Cardiac muscle cell (in vitro differentiated cells and primary cell): ENCODE measurements at regions not wholly inside any gene's neighbourhood (a gene's known extent, or its start where the extent isn't known, plus 50 kb on each side); places are given as distances from the start of the nearest gene placed in this dataset.
A peak's percentile ranks its signal among the peaks of the same experiment; 100 is the strongest.

Experiments used
- DNase-seq, 2 donors: peaks; one replicate each; pipeline versions ENCODE4 v3.0.0 to v3.0.0-alpha.2; 2010 to 2017; ENCODE audit warnings: low read depth in 1 of 2, low spot score in 1 of 2
- H3K27ac ChIP-seq: fragments of 200-600 bp; sonication (generic); 2 replicates; pipeline ENCODE4 v1.5.1; 2016
- H3K27me3 ChIP-seq: fragments of 200-600 bp; sonication (generic); 2 replicates; pipeline ENCODE4 v1.6.0; 2016; ENCODE audit warnings: control low read depth
- H3K36me3 ChIP-seq: fragments of 200-600 bp; sonication (generic); 2 replicates; pipeline ENCODE4 v1.5.1; 2016; ENCODE audit warnings: control low read depth
- H3K4me1 ChIP-seq: fragments of 200-600 bp; sonication (generic); 2 replicates; pipeline ENCODE4 v1.8.1; 2017; ENCODE audit warnings: low read depth, mild to moderate bottlenecking, mixed run types
- H3K4me3 ChIP-seq: fragments of 200-600 bp; sonication (generic); 2 replicates; pipeline ENCODE4 v1.5.1; 2016; ENCODE audit warnings: mild to moderate bottlenecking
- H3K9me3 ChIP-seq: fragments of 200-600 bp; sonication (generic); 2 replicates; pipeline ENCODE4 v1.5.1; 2017; ENCODE audit warnings: low read depth, mild to moderate bottlenecking, control low read depth
- TF ChIP-seq, protein P1 (sequence below): IDR thresholded peaks from 2 replicates; pipeline ENCODE4 v1.5.1; 2012; ENCODE audit warnings: low read depth, mild to moderate bottlenecking, low read length

DNA sequence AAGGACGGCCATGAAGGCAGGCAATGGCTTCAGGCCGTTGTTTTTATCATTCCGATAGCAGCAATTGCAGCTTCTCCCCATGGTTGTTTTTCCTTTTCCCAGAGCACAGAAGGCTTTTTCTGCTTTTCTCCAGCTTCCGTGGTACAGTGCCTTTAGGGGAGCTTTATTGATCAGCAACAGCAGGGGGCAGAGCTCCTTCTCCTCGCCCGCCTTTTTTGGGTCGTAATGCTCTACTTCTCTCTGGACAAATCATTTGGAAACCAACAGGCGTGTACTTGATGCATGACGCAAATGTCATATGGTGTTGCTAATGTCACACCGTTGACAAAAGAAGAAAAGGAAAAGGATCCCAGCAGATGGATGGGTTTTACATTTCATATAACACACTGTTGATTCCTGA, 79.7 kb upstream of the SNRK start:
- TF ChIP-seq, protein P1, sequence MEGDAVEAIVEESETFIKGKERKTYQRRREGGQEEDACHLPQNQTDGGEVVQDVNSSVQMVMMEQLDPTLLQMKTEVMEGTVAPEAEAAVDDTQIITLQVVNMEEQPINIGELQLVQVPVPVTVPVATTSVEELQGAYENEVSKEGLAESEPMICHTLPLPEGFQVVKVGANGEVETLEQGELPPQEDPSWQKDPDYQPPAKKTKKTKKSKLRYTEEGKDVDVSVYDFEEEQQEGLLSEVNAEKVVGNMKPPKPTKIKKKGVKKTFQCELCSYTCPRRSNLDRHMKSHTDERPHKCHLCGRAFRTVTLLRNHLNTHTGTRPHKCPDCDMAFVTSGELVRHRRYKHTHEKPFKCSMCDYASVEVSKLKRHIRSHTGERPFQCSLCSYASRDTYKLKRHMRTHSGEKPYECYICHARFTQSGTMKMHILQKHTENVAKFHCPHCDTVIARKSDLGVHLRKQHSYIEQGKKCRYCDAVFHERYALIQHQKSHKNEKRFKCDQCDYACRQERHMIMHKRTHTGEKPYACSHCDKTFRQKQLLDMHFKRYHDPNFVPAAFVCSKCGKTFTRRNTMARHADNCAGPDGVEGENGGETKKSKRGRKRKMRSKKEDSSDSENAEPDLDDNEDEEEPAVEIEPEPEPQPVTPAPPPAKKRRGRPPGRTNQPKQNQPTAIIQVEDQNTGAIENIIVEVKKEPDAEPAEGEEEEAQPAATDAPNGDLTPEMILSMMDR = no peak
- no peak for DNase-seq
- H3K4me3 ChIP-seq = no peak overlapping the region
- no peaks in the 10 kb centered on the region for H3K36me3 ChIP-seq
- H3K9me3 ChIP-seq = no peaks in the 10 kb centered on the region
- H3K27me3 ChIP-seq = no peaks in the 10 kb centered on the region
- H3K4me1 ChIP-seq = peaks cover 9% of the 10 kb centered on the region
- H3K27ac ChIP-seq = no peak overlapping the region

DNA sequence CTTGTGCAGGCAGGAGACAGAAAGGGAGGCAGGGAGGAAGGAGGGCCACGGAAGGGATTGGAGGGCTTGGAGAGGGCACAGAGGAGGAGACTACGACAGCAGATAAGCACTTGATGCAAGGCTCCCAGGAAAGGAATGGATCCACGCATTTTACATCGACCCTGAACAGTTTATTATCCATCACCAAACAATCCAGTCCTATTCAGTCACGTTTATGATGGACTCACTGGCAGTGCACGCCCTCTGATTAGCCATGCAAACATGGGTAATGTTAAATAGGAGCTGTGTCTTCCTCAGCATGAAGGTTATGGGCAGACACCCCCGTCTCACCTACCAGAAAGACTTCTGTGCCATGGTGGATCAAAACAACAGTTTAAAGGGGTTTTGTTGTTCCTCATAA, 80.2 kb upstream of the SNRK start:
- TF ChIP-seq, protein P1 = no peak

DNA sequence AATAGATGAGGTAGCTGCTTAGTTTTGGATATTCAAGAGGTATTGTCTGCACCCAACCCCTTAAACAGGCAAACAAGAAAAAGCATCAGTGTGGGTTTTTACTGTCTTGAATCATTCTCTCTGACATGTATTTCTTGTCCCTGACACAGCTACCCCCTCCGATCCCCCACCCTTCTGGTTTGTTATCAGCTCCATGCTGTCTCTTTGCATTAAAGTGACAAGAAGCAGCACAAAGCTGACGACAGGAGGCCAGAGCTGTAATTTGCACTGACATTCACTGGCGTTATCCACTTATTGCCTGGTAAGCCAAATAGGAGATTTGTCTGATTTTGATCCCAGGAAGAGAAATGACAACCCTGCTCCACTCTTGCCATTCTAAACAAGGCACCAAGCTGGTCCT, 83.3 kb upstream of the SNRK start:
- Histone ChIP-seq H3K4me3 (no peak overlapping the region), H3K9me3 (no peaks in the 10 kb centered on the region), H3K27ac (peak overlapping the region; percentile 25), H3K36me3 (no peaks in the 10 kb centered on the region), H3K4me1 (peaks cover 9% of the 10 kb centered on the region), H3K27me3 (no peaks in the 10 kb centered on the region)
- TF ChIP-seq, protein P1 = no peak
- DNase-seq = peak; percentile 36 to 51

More for the DNA sequence above, 80.2 kb upstream of the SNRK start:
- Histone ChIP-seq H3K36me3 (no peaks in the 10 kb centered on the region), H3K4me3 (no peak overlapping the region), H3K9me3 (no peaks in the 10 kb centered on the region), H3K27ac (no peak overlapping the region), H3K27me3 (no peaks in the 10 kb centered on the region), H3K4me1 (peaks cover 9% of the 10 kb centered on the region)
- no peak for DNase-seq

DNA sequence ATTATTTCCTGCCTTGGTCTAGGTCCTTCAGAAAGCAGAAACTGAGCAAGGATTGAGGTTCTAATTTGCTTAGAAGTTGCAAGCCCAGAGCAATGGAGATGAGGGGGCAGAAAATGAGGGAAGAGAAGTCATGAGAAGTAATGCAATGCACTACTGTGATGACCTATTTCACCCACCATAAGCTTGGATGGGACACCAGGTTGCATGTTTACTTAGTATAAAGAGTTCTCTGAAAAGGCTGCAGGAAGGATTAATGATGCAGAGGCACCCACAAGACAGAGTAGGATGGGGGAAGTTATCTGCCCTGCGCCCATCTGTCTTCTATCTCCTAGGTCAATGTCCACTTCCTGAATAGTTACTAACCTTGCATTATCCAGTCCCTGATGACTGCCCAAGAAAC, 84.8 kb upstream of the SNRK start:
- no peak for DNase-seq
- Histone ChIP-seq H3K27me3 (no peaks in the 10 kb centered on the region), H3K9me3 (no peaks in the 10 kb centered on the region), H3K4me3 (no peak overlapping the region), H3K4me1 (peaks cover 9% of the 10 kb centered on the region), H3K36me3 (no peaks in the 10 kb centered on the region), H3K27ac (no peak overlapping the region)
- TF ChIP-seq, protein P1 = no peak

DNA sequence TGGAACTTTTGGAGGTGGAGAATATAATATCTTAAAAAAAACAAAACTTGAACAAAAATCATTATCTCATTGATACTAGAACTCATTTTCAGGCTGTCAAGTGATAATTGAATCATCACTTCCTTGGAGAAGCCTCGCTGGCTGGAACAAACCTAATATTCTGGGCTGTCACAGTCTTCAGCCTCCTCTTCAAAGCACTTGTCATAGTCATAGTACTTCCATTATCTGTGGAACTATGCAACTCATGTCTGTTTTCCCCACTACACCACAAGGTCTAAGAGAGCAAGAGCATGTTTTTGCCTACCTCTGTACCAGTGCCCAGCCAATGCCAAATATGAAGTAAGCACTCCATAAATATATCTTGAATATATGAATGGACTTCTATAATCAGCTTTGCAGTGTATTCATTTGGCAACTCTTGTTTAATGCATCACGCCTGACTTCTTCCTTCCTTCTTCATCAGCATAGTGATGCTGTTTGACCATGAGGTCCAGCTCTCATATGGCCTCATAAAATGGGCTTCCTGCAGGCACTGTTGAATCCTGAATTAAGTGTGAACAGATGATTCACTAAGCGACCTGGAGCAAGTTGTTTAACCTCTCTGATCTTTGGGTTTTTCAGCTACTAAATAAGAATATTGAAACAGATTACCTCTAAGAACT, 86.6 kb upstream of the SNRK start:
- Histone ChIP-seq H3K27ac (no peak overlapping the region), H3K4me3 (no peak overlapping the region), H3K4me1 (peaks cover 9% of the 10 kb centered on the region), H3K36me3 (no peaks in the 10 kb centered on the region), H3K27me3 (no peaks in the 10 kb centered on the region), H3K9me3 (no peaks in the 10 kb centered on the region)
- no peak for DNase-seq
- TF ChIP-seq, protein P1 = no peak
